ENCODE measurements at regions not wholly inside any gene's neighbourhood (a gene's known extent, or its start where the extent isn't known, plus 50 kb on each side); places are given as distances from the start of the nearest gene placed in this dataset.

DNA sequence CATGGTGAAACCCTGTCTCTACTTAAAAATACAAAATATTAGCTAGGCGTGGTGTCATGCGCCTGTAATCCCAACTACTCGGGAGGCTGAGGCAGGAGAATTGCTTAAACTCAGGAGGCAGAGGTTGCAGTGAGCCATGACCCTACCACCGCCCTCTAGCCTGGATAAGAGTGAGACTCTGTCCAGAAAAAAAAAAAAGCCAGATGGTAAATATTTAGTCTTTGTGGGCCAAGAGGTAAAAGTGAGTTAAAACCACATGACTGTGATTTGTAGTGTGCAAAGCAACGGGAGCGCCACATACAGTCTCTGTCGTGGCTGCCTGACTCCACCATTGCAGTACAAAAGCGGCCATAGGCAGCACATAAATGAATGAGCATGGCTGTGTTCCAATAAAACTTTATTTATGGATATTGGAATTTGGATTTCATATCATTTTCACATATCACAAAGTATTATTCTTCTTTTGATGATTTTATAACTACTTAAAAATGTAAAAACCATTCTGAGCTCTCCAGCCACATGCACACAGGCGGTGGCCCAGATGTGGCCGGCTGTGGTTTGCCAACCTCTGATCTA lies 51.8 kb upstream of the CASZ1 start:
- no peak for DNase-seq (ENCODE audit: low read depth in 4 of 4, low spot score in 3 of 4)

GRCh38 chr1:10850026-10850425 lies 53.6 kb upstream of the CASZ1 start:
- no peak for DNase-seq (ENCODE audit: low read depth in 4 of 4, low spot score in 3 of 4)

DNA sequence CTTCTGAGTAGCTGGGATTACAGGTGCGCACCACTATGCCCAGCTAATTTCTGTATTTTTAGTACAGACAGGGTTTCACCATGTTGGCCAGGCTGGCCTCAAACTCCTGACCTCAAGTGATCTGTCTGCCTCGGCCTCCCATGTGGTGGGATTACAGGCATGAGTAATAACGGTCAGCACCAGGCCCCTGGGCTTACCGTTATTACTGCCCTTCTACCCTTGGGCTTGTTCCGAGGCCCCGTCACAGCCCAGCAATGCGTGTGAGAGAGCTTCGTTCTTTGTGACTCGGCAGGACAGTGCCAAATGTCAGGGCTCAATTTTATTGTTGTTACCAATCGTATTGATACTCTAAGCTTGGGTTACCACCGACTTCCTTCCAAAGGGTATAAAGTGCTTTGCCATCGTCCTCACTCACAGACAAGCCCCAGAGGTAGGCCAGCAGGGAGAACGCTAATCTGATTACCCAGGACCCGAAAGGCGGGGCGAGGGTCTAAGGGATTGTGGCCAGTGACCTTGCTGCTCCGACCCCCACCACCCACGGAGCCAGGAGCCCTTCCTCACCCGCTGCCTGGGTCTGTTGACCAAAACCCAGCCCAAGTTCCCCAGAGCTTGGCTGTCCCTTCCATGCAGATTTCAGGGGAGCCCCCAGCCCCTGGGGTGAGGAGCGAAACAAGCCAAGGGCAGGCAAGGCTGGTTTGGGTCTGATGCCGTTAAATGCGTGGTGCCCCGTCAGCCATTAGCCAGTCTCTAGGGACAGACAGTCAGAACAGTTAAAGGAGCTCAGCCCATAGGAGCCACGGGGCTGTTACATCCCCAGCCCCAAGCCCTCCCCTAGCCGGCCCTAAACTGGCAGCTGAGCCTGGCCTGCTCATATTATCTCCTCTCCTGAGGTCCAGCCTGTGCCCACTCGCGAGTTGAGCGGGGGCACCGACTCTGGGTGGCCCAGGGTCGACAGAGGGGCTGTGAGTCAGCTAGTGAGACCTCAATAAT lies 54.9 kb upstream of the CASZ1 start:
- DNase-seq (ENCODE audit: low read depth in 4 of 4, low spot score in 3 of 4) = no peak

DNA sequence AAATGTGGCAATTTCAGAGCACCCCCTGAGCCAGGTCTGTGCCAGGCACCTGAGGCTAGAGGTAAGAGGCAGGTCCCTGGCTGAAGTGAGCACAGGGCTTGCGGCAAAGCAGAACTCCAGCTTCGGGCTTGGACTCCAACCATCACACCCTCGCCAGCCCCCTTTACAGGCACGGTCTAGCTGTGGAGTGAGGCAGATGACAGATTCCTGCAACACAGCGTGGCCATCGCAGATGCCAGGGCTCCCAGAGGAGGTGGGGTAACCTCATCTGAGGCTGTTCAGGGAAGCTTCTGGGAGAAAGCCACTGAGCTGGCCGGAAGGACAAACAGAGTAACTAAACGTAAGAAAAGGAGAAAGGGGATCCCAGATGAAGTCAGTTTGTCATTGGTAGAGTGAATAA lies 55.6 kb upstream of the CASZ1 start:
- no peak for DNase-seq (ENCODE audit: low read depth in 4 of 4, low spot score in 3 of 4)

GRCh38 chr1:10852486-10852885 lies 56.0 kb upstream of the CASZ1 start:
- no peak for DNase-seq (ENCODE audit: low read depth in 4 of 4, low spot score in 3 of 4)

GRCh38 chr1:10852998-10853520 lies 56.6 kb upstream of the CASZ1 start:
- DNase-seq (ENCODE audit: low read depth in 4 of 4, low spot score in 3 of 4) = no peak

DNA sequence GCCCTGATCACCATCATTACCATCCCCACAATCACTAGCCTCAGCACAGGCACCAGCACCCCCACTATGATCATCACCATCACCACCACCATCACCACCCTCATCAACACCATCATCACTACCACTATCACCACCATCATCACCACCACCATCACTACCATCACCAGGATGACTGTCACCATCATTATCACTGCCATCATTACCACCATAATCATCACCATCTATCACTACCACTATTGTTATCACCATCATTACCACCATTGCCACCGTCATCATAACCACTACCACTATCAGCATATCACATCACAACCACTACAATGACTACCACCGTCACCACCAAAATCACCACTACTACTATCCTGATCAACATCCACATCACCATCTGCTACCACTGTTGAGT lies 57.3 kb upstream of the CASZ1 start:
- DNase-seq (ENCODE audit: low read depth in 4 of 4, low spot score in 3 of 4) = no peak

- no peak for DNase-seq (ENCODE audit: low read depth in 4 of 4, low spot score in 3 of 4)
Measured at GRCh38 chr1:10854856-10855459, 58.5 kb upstream of the CASZ1 start.

DNA sequence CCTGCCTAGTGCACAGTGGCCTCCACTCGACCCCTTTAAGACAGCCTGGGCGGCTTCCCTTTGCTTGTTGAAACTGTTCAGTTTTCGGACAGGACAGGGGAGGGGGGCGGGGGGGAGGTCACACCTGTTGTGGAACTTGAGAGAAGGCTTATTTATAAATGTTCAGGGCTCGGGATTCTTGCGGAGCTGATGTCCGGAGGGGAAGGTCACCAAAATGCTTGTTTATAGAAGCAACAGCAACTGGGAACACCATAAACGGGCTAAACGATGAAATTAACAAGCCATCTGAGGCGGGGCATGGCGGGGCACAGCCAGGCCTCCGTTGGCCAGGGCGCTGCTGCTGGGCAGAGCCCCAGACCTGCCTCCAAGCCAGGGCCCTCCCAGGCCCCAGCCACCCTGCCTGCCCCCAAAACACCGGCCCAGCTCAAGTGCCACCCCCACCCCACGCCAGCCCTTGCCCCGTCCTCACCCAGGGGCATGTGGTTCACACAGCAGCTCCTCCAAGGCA lies 59.8 kb upstream of the CASZ1 start:
- DNase-seq (ENCODE audit: low read depth in 4 of 4, low spot score in 3 of 4) = no peak

- no peak for DNase-seq (ENCODE audit: low read depth in 4 of 4, low spot score in 3 of 4)
Measured at GRCh38 chr1:10856863-10857598, 60.6 kb upstream of the CASZ1 start.

DNA sequence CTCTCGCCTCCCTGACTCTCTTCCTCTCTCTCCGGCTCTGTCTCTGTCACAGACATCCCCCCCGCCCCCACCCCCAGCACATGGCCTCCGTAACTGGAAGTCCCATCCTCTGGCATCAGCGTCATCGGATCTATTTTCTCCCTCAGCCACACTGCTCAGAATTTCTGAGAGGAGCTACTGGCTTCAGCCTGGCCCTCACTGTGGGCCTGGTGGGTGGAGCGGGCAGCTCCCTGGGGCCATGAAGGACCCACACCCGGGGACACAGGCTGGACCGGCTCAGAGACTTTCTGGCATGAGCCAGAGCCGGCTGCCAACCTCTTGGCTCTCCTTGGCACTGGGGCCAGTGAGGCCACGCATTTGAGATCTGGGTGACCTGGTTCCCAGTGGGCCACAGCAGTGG lies 61.2 kb upstream of the CASZ1 start:
- DNase-seq (ENCODE audit: low read depth in 4 of 4, low spot score in 3 of 4) = no peak

- DNase-seq (ENCODE audit: low read depth in 4 of 4, low spot score in 3 of 4) = no peak
Measured at GRCh38 chr1:10860218-10860617, 63.8 kb upstream of the CASZ1 start.

DNA sequence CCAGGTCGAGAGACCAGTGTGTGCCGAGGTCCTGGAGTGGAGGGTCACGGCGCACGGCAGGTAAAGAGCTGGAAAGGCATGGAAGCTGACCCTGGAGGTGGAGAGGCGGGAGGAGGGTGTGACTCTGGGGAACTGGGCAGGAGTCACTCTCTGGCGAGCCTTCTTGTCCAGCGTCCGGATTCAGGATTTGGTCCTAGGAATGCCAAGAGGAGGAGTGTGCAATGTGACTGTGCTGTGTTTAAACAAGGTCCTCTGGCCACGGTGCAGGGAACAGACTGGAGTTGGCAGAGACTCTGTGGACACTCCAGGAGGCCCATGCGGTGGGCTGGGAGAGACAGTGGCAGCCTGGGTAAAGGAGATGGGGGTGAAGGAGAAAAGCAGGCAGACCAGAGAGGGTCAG lies 64.2 kb upstream of the CASZ1 start:
- no peak for DNase-seq (ENCODE audit: low read depth in 4 of 4, low spot score in 3 of 4)

DNA sequence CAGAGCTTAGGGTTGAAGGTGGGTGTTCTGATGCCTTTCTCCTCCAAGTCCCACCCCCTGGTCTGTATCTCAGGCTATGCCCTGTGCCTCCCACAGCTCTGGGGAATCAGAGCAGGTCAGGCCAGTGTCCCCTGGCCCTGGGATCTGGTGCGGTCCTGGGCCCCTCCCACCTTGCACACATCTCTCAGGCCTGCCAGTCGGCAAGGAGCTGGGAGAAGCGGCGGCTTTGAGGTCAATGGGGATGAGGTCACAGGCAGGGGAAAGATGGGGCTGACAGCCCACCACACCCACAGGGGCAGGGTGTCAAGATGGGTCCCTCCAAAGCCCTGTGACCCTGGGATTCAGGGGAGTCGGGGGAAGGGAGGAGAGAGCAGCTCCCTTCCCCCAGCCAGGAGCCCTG lies 65.4 kb upstream of the CASZ1 start:
- DNase-seq (ENCODE audit: low read depth in 4 of 4, low spot score in 3 of 4) = no peak

DNA sequence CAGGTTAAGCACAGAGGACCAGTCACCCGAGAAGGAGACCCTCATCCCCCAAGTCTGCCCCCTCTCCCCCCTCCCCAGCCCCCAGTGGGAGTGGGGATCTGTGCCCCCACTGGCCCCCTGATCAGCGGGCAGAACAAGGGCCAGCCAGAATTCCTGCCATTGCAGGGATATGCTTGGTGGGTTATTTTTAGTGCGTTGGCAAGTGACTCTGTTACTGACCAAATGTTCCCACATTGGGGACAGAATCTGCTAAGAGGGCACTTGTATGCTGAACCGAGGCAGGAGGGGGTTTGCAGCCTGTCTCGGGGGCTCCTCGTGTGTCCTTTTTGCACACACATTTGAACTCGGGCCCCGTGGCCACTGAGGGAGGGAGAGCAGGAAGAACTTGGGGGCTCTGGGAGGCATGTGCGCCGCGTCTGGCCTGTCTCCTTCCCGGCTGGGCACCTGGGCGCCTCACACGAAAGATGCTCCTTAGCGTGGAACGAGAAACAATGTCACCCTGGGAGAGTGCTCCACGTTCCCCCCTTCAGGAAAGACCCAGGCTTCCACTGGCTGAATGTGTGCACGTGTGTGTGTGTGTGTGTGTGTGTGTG lies 66.4 kb upstream of the CASZ1 start:
- DNase-seq (ENCODE audit: low read depth in 4 of 4, low spot score in 3 of 4) = no peak

- DNase-seq (ENCODE audit: low read depth in 4 of 4, low spot score in 3 of 4) = no peak
Measured at GRCh38 chr1:10863886-10864285, 67.4 kb upstream of the CASZ1 start.

- no peak for DNase-seq (ENCODE audit: low read depth in 4 of 4, low spot score in 3 of 4)
Measured at GRCh38 chr1:10864776-10865175, 68.3 kb upstream of the CASZ1 start.

- no peak for DNase-seq (ENCODE audit: low read depth in 4 of 4, low spot score in 3 of 4)
Measured at GRCh38 chr1:10865518-10866320, 69.3 kb upstream of the CASZ1 start.

DNA sequence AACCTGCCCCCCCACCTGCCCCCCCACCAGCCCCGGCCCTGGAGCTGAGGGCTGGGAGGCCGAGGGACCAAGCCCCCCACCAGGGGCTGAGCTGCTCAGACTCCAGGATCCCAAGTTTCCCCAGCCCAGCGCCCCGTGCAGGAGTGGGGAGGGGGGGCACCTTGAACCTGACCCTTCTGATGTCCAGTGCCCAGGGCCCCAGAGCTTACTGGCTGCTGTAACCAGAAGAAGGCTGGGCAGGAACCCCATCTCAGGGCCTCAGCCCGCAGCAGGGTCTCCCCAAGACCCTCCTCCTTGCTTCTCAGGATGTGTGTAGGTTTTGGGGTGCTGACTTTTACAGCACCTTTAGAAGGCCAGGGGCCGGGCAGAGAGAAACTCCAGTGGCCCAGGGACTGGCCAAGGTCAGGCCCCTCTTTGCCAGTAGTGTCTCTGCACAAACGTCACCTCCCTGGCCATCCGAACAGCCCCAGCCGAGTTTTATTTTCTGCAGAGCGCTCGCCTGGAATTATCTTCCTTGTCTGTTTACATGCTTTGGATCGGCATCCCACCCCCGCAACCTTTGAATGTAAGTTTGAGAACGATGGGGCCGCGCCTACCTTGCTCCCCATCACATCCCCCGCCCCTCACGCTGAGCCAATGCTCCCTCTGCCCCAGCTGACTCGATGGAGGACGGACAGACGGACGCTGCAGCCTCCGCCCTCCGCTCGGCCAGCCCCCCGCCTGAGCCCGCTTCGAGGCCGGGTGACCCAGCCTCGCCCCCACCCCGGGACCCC lies 70.1 kb upstream of the CASZ1 start:
- no peak for DNase-seq (ENCODE audit: low read depth in 4 of 4, low spot score in 3 of 4)
